ENCODE measurements at regions not wholly inside any gene's neighbourhood (a gene's known extent, or its start where the extent isn't known, plus 50 kb on each side); places are given as distances from the start of the nearest gene placed in this dataset.

GRCh38 chr9:88694625-88695024 is 159.6 kb downstream of the NXNL2 start:
- TF ChIP-seq SIN3A (IDR thresholded peaks at IDR 0.05; ENCODE audit: borderline replicate concordance, insufficient read depth, low read depth, low read length): no peak
- no peak for TF ChIP-seq POLR2AphosphoS5 (IDR thresholded peaks at IDR 0.05; ENCODE audit: low read depth, low read length)
- TF ChIP-seq, protein P1, sequence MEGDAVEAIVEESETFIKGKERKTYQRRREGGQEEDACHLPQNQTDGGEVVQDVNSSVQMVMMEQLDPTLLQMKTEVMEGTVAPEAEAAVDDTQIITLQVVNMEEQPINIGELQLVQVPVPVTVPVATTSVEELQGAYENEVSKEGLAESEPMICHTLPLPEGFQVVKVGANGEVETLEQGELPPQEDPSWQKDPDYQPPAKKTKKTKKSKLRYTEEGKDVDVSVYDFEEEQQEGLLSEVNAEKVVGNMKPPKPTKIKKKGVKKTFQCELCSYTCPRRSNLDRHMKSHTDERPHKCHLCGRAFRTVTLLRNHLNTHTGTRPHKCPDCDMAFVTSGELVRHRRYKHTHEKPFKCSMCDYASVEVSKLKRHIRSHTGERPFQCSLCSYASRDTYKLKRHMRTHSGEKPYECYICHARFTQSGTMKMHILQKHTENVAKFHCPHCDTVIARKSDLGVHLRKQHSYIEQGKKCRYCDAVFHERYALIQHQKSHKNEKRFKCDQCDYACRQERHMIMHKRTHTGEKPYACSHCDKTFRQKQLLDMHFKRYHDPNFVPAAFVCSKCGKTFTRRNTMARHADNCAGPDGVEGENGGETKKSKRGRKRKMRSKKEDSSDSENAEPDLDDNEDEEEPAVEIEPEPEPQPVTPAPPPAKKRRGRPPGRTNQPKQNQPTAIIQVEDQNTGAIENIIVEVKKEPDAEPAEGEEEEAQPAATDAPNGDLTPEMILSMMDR (IDR thresholded peaks at IDR 0.05): no peak
